Fibroblast of pulmonary artery (primary cell): ENCODE measurements at regions not wholly inside any gene's neighbourhood (a gene's known extent, or its start where the extent isn't known, plus 50 kb on each side); places are given as distances from the start of the nearest gene placed in this dataset.
"Not testable (repeated sequence)": the region's sequence is repeated elsewhere in the genome, so short reads cannot be mapped to it uniquely, and the experiment has no call there.

ENCODE experiments used
- DNase-seq: peaks from one replicate; pipeline ENCODE4 v3.0.0-alpha.2; 2010; ENCODE audit warnings: low read depth
- H3K4me3 ChIP-seq: replicated peaks from 2 replicates; pipeline ENCODE4 v1.5.1; 2011; ENCODE audit warnings: low read depth, mild to moderate bottlenecking, control low read depth, low read length, moderate library complexity
- TF ChIP-seq, protein P1 (sequence below): IDR thresholded peaks from 2 replicates; pipeline ENCODE4 v1.5.1; 2011; ENCODE audit warnings: mild to moderate bottlenecking, control low read depth, low read length, inconsistent platforms; ENCODE audit errors: missing control alignments

DNA sequence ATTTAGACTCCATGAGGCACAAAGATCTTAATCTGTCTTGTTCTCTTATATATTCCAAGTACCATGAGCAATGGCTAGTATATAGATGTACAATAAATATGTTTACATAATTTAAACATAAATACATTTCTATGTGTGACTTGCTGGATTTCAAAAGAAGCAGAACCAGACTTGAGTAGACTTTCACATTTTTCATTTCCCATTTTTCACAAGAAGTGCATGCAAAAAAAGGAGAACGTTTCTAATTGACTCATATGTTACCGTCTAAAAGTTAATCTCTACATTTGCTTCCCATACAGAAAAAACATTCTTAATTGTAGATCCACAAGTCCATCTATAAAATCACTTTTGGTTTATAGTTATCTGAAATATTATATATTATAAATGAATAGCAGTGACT, 256.5 kb upstream of the USP15 start:
- H3K4me3 ChIP-seq = no peak overlapping the region
- DNase-seq = no peak
- TF ChIP-seq, protein P1, sequence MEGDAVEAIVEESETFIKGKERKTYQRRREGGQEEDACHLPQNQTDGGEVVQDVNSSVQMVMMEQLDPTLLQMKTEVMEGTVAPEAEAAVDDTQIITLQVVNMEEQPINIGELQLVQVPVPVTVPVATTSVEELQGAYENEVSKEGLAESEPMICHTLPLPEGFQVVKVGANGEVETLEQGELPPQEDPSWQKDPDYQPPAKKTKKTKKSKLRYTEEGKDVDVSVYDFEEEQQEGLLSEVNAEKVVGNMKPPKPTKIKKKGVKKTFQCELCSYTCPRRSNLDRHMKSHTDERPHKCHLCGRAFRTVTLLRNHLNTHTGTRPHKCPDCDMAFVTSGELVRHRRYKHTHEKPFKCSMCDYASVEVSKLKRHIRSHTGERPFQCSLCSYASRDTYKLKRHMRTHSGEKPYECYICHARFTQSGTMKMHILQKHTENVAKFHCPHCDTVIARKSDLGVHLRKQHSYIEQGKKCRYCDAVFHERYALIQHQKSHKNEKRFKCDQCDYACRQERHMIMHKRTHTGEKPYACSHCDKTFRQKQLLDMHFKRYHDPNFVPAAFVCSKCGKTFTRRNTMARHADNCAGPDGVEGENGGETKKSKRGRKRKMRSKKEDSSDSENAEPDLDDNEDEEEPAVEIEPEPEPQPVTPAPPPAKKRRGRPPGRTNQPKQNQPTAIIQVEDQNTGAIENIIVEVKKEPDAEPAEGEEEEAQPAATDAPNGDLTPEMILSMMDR = no peak

- no peak overlapping the region for H3K4me3 ChIP-seq
- no peak for DNase-seq
- TF ChIP-seq, protein P1 = no peak
Observed at GRCh38 chr12:62005615-62006014, 254.6 kb upstream of the USP15 start.

DNA sequence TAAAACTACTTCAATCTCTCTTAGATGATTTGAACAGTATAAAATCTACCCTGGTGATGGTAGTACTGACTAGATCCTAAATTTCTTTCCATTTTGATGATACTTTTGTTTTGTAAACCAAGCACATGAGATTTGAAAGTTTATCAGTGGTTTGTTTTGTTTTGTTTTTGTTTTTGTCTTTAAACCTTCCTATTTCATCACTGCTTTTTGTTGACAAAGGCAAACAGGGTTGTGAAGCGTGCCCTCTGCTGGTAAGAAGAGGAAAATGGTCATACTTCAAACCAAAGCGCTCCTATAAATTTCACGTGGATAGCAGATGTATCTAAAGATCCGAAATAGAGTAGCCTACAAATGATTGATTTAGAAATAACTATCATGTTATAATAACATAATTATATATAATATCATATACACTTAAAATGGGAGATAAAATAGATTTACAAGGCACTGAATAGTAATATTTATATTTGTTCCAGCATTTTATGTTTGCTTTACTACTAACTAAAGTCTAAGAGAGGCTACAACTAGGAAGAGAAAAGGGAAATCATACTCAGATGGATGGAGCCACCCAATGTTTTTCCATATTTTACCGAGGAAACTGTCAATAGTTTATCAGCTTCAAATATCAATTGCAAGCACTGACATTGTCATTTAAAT, 254.0 kb upstream of the USP15 start:
- TF ChIP-seq, protein P1 = peak; percentile 83
- DNase-seq = peak; percentile 55
- no peak overlapping the region for H3K4me3 ChIP-seq

GRCh38 chr12:62008703-62009102, 251.5 kb upstream of the USP15 start:
- TF ChIP-seq, protein P1 = no peak
- DNase-seq = no peak
- H3K4me3 ChIP-seq = no peak overlapping the region

DNA sequence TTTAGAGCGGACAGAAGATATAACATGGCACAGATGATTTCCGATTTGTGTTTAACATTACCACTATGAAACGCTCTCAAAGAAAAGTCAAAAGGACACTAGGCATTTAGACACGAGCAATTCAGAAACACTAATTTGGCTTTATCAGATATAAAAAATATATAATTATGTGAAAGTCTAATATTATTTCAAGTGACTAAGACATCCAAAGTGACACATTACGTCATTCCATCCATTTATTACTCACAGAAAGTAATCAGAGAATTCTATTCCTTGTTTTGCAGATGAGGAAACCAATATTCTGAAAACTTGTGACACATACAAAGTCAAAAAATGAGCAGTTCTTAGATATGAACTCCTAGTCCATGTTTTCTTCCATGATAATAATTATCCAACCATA, 250.8 kb upstream of the USP15 start:
- DNase-seq = no peak
- H3K4me3 ChIP-seq = no peak overlapping the region
- TF ChIP-seq, protein P1 = no peak

- not testable (repeated sequence) for H3K4me3 ChIP-seq, DNase-seq
Observed at GRCh38 chr12:62010331-62010906, 249.8 kb upstream of the USP15 start.

DNA sequence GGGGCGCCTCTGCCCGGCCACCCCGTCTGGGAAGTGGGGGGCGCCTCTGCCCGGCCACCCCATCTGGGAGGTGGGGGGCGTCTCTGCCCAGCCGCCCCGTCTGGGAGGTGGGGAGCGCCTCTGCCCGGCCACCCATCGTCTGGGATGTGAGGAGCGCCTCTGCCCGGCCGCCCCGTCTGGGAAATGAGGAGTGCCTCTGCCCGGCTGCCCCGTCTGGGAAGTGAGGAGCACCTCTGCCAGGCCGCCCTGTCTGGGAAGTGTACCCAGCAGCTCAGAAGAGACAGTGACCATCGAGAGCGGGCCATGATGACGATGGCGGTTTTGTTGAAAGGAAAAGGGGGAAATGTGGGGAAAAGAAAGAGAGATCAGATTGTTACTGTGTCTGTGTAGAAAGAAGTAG, 249.2 kb upstream of the USP15 start:
- not testable (repeated sequence) for H3K4me3 ChIP-seq, DNase-seq

DNA sequence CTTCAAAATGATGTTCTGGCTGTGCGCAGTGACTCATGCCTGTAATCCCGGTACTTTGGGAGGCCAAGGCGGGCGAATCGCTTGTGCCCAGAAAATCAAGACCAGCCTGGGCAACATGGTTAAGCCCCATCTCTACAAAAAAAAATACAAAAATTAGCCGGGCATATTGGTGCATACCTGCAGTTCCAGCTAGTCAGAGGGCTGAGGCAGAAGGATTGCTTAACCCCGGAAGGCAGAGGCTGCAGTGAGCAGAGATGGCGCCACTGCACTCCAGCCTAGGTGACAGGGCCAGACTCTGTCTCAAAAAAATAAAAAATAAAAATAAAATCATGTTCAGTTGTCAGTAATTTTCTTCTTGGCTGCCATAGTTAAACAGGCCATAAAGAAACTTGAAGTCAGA, 245.9 kb upstream of the USP15 start:
- DNase-seq = no peak
- TF ChIP-seq, protein P1 = no peak
- no peak overlapping the region for H3K4me3 ChIP-seq
